Activated naive CD8-positive, alpha-beta T cell treated with anti-CD3 and anti-CD28 coated beads for 36 hours (primary cell): ENCODE measurements at regions not wholly inside any gene's neighbourhood (a gene's known extent, or its start where the extent isn't known, plus 50 kb on each side); places are given as distances from the start of the nearest gene placed in this dataset.

ENCODE experiments used
- DNase-seq: peaks from one replicate; pipeline ENCODE4 v3.0.0; 2021
- H3K27ac Mint-ChIP-seq: one replicate; pipeline ENCODE4 v1.8.0; 2022; ENCODE audit warnings: mild to moderate bottlenecking, moderate library complexity, mixed read lengths
- H3K27me3 Mint-ChIP-seq: one replicate; pipeline ENCODE4 v1.8.0; 2022; ENCODE audit warnings: mild to moderate bottlenecking, mixed read lengths
- H3K36me3 Mint-ChIP-seq: one replicate; pipeline ENCODE4 v1.8.0; 2021; ENCODE audit warnings: mild to moderate bottlenecking, mixed read lengths
- H3K4me1 Mint-ChIP-seq: one replicate; pipeline ENCODE4 v1.8.0; 2021; ENCODE audit warnings: mixed read lengths
- H3K4me3 Mint-ChIP-seq: one replicate; pipeline ENCODE4 v1.8.0; 2022; ENCODE audit warnings: mild to moderate bottlenecking, moderate library complexity, mixed read lengths
- H3K9me3 Mint-ChIP-seq: one replicate; pipeline ENCODE4 v1.8.0; 2022; ENCODE audit warnings: mixed read lengths

DNA sequence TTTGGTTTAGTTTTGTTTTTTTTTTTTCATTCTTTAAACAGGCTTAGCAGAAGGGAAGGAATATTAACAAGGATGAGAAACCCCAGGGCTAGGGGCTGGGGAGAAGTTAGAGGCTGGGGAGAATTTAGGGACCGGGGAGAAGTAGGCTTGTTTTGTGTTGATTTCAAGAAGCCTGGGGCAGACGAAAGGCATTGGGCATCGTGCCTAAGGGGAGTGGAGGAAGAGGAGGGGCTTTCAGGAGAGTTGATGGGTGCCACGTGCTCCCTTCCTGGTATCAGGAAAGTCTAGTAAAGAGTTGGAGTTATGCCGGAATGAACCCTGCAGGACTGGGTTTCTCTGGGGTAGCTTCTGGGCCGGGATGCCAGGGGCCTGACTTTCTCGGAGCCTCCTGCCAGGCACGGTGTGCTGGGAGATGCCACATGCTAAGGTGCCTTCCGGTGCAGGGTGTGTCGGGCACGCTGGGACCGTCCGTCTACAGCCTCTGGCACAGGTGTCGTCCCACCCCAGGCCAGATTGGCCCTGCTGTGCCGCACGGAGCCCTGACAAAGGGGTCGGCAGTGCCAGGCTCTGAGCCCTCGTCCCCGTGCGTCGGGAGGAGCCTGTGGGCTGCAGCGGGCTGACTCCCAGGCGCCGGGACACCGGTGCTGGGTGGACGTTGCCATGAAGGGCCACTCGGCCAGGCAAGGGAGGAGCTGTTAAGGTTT is 159.9 kb downstream of the OLFM1 start:
- no peaks in the 10 kb centered on the region for H3K36me3 Mint-ChIP-seq
- H3K27me3 Mint-ChIP-seq, result peaks cover 13% of the 10 kb centered on the region
- no peak overlapping the region for H3K4me3 Mint-ChIP-seq
- H3K27ac Mint-ChIP-seq, result no peak overlapping the region
- no peak for DNase-seq
- no peaks in the 10 kb centered on the region for H3K4me1 Mint-ChIP-seq
- no peaks in the 10 kb centered on the region for H3K9me3 Mint-ChIP-seq

DNA sequence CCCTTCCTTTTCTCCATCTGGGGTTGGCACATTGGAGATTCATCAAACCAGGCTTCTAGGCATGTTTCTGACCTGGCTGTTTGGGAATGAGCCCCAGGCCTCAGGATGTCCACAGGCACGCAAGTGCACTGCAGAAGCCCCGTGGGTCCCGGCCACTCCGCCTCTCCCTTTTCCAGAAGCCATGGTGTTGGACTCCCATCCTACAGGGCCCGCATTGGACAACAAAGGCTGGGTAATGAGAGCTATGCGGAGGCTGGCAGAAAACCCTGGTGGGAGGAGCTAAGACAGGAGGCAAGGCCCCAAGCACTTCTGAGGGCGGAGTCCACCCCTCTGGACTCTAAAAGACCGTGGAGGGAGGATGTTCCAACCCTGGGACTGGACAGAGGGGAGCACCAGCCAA is 160.6 kb downstream of the OLFM1 start:
- no peaks in the 10 kb centered on the region for H3K4me1 Mint-ChIP-seq
- H3K9me3 Mint-ChIP-seq, result no peaks in the 10 kb centered on the region
- H3K27me3 Mint-ChIP-seq, result peaks cover 13% of the 10 kb centered on the region
- no peaks in the 10 kb centered on the region for H3K36me3 Mint-ChIP-seq
- no peak overlapping the region for H3K4me3 Mint-ChIP-seq
- no peak overlapping the region for H3K27ac Mint-ChIP-seq
- no peak for DNase-seq

DNA sequence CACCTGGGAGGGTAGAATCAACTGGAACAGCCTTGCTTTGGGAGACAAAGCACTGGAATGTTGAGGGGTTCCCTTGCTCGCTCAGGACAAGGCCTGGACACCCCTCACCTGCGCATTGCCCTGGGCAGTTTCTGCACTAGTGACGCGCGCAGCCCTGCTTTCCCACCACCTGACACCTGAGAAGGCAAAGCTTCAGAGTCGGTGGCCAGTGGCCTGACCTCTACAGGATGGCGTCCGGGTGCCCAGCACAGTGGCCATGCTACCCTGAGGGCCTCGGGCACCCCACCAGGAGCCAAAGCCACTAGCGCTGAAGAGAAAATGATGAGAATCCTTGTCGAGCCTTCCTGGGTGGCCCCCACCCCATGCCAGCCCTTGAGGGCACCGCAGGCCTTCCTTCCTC is 161.3 kb downstream of the OLFM1 start:
- Mint-ChIP-seq H3K27ac (no peak overlapping the region), H3K27me3 (peaks cover 13% of the 10 kb centered on the region), H3K4me3 (no peak overlapping the region), H3K36me3 (no peaks in the 10 kb centered on the region), H3K4me1 (no peaks in the 10 kb centered on the region), H3K9me3 (no peaks in the 10 kb centered on the region)
- DNase-seq, result no peak

DNA sequence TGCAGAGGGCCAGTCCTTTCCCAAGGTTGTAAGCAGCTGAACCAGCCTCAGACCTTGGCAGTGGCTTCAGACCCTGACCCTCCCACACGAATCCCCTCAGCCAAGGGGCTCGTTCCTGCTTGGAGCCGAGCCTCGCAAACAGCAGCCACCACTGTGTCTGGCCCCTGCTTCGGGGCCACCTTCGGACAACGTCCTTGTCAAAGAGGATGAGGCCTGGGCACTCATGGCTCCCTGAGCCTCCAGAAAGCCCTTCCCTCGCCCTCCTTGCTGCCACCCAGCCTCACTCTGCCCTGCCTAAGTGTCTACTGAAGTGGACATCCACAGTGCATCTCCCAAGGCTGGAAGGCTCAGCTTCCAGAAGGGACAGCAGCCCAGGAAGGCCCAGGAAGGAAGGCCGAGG is 161.7 kb downstream of the OLFM1 start:
- H3K27me3 Mint-ChIP-seq, result peaks cover 13% of the 10 kb centered on the region
- H3K27ac Mint-ChIP-seq, result no peak overlapping the region
- H3K4me3 Mint-ChIP-seq, result no peak overlapping the region
- no peaks in the 10 kb centered on the region for H3K9me3 Mint-ChIP-seq
- DNase-seq, result no peak
- no peaks in the 10 kb centered on the region for H3K4me1 Mint-ChIP-seq
- H3K36me3 Mint-ChIP-seq, result no peaks in the 10 kb centered on the region

DNA sequence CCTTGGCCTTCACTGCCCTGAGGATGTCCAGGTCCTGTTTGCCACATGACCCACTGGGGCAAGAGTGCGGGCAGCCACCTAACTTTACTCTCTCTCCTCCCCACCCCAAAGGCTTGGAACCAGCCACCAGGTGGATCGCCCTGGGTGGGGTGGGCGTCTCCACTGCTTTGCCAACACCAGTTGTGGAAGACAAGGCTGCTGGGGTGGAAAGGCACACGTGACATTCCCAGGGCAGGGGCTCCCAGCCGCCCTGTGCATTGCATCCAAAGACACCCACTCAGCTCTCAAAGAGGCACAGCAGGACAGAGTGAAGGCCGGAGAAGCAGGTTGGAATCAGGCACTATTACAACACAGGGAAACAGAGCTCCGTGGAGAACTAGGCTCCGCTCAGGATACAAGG is 162.2 kb downstream of the OLFM1 start:
- no peak overlapping the region for H3K27ac Mint-ChIP-seq

DNA sequence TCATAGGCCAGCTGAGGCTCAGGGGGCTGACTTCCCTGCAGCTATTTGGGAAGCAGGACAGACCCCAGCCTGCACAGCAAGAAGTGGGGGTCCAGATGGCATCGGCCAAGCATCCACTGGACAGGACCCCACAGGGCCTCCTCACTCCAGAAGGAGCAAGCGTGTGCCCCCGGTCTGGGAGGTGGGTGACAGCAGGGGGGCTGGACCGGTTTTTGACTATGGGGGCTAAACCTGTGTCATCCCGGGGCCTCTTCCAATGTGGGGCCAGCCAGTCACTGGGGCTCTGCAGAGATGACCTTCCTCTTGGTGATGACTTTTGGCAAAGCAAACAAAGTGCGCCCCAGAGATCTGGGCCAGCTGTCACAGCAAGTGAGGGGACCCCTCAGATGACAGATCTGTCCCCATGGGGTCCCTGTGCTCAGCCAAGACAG is 163.9 kb downstream of the OLFM1 start:
- Mint-ChIP-seq H3K36me3 (no peaks in the 10 kb centered on the region), H3K4me3 (no peak overlapping the region), H3K4me1 (no peaks in the 10 kb centered on the region), H3K27me3 (peaks cover 11% of the 10 kb centered on the region), H3K9me3 (no peaks in the 10 kb centered on the region), H3K27ac (peak overlapping the region; percentile 42)
- DNase-seq, result no peak

More for the DNA sequence above, 162.2 kb downstream of the OLFM1 start:
- DNase-seq, result no peak
- peaks cover 13% of the 10 kb centered on the region for H3K27me3 Mint-ChIP-seq
- no peaks in the 10 kb centered on the region for H3K9me3 Mint-ChIP-seq
- no peak overlapping the region for H3K4me3 Mint-ChIP-seq
- no peaks in the 10 kb centered on the region for H3K36me3 Mint-ChIP-seq
- H3K4me1 Mint-ChIP-seq, result no peaks in the 10 kb centered on the region

DNA sequence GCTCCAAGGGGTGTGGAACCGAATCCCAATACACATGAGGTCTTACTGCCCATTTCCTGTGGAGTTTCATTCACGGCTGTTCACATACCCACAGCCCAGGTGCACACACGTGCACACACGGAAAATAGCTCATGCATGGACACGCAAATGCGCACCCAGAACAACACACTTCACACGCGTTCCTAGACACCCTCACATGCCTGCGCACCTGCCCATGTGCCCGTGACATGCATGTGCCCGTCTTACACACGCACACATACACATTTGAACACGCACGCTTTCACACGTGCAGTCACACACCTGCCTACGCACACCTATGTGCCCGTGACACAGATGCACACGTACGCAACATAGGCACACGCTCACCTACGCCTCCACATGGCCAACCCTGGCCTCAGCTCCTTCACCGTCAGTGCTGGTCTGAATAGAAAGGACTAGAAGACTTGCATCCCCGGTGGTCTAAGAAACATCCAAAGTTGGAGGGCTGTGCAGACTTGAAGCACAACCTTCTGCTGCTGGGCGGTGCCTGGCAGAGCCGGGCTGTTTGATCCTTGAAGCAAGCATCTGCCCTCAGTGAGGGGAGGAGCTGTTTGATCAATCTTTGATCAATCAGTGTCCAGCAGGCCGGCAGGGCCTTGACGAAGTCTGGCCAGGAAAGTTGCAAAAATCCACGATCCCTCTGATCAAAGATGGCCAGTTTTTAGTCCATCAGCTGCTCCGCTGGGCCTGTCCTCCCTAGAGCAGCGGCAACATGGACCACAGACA is 164.7 kb downstream of the OLFM1 start:
- no peak overlapping the region for H3K27ac Mint-ChIP-seq
- no peak for DNase-seq
- no peak overlapping the region for H3K4me3 Mint-ChIP-seq
- no peaks in the 10 kb centered on the region for H3K36me3 Mint-ChIP-seq
- no peaks in the 10 kb centered on the region for H3K9me3 Mint-ChIP-seq
- peaks cover 11% of the 10 kb centered on the region for H3K27me3 Mint-ChIP-seq
- H3K4me1 Mint-ChIP-seq, result no peaks in the 10 kb centered on the region

DNA sequence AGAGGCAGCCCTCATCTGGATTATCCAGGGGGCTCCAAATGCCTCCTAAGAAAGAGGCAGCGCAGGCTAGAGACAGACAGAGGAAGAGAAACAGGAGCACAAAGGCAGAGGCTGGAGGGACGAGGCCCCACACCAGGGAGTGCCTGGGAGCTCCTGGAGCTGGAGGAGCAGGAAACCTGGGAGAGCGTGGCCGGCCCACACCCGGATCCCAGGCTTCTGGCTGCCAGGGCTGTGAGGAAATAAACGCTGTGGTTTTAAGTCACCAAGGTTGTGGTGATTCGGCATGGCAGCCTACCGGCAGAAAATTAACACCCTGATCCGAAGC is 165.5 kb downstream of the OLFM1 start:
- Mint-ChIP-seq H3K27me3 (peaks cover 11% of the 10 kb centered on the region), H3K4me1 (no peaks in the 10 kb centered on the region), H3K36me3 (no peaks in the 10 kb centered on the region), H3K9me3 (no peaks in the 10 kb centered on the region), H3K27ac (no peak overlapping the region), H3K4me3 (no peak overlapping the region)
- DNase-seq, result no peak

DNA sequence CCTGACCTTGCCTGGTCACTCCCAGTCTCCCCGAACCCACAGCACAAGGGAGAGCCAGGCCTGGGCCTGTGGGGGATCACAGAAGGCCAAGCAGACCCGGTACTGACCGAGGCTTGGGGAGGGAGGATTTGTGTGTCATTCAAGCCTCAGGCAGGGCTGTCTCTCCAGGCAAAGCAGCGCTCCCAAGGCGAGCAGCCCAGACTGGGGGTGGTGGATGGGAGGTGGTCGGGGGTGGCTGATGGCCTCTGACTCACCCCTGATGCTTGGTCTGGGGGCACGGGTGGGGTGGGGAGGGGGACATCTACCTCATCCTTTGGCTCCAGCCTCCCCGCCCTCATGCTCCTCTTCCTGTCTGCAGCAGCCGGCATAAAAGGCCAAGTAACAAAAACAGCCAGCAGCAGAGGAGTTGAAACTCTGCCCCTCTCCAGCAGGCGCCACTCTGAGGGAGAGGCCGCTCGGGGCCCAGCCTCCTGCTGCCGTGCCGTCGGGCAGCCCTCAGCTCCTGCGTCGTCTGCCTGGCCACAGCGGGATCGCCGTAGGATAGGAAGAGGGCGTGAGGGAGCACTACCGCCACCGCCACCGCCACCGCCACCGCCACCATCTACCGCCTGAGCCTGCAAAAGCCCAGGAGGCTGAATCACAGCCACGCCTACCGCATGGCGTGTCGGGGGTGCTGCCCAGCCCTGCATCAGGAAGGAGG is 166.0 kb downstream of the OLFM1 start:
- Mint-ChIP-seq H3K27me3 (peaks cover 11% of the 10 kb centered on the region), H3K36me3 (no peaks in the 10 kb centered on the region), H3K9me3 (no peaks in the 10 kb centered on the region), H3K27ac (no peak overlapping the region), H3K4me3 (no peak overlapping the region), H3K4me1 (no peaks in the 10 kb centered on the region)
- DNase-seq, result no peak

DNA sequence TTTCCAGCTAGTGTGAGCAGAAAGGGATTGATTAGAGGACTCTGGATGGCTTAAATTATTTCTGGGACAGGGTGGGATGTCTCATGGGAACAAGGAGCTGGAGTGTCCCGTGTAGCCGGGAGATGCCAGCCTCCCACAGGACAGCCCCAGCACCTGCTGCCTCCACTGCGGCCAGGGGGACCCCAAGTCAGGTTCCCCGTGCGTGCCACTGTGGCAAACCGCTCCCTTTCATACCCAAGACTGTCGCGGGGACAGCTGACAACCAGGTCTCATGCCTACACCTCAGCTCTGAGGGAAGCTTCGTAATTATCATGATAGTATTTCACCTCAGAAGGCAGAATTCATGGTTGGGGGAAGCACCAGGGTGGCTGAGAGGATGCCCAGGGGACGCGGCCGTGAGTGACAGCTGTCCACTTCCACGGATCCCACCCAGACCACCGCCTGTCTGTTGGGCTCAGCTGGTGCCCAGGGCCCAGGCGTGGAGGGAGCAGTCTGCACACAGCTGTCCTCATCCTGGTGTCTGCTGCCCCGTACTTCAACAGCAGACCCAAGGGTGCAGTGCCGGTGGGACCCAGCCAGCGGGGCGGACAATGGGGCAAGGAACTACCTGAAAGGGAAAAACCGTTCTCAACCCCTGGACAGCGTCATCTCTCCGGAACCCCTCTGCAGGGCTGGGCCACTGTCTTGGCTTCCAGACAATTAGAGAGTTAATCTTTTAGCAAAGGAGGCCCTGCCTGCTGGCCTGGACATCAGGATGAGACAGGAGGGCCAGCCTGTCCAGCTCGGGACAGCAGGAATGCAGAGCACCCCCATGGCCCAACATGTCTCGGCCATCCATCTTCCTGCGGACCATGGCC is 166.9 kb downstream of the OLFM1 start:
- no peak overlapping the region for H3K27ac Mint-ChIP-seq
- H3K27me3 Mint-ChIP-seq, result peaks cover 11% of the 10 kb centered on the region
- no peaks in the 10 kb centered on the region for H3K9me3 Mint-ChIP-seq
- no peaks in the 10 kb centered on the region for H3K4me1 Mint-ChIP-seq
- DNase-seq, result no peak
- no peaks in the 10 kb centered on the region for H3K36me3 Mint-ChIP-seq
- no peak overlapping the region for H3K4me3 Mint-ChIP-seq

DNA sequence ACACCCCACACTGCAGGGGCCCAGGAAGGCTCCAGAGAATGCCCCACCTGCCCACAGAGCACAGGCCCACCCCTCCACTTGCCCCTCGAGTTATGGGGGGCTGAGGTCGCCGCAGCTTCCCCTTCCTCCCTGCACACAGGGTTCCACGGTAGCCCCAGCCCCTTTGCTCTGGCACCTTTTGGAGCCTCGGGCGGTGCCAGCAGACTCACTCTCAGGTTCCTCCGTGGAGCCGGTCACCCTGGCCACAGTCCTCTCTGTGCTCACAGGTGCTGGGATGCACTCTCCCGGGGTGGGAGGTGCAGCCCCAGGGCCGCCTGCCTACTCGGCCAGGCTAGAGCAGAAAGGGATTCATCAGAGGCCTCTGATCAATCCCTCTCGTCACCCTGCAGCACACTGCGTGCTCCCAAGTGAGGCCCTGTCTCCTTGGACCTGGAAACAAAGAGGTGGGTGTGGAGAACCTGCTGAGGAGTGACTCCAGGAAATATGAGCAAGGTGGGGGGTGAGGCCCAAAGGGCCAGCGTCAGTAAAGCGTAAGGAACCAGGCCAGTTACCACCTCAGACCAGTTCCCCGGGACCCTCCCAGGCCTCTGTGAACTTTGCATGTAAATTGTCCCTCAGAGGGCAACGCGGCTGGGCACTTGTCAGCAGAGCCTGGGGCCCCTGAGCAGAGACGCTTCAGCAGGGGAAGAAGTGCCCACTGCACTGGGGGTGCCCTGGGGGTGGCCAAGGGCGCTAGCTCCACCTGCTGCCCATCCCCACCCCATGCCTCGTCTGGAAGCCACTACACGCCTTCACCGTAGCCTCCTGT is 167.8 kb downstream of the OLFM1 start:
- H3K4me1 Mint-ChIP-seq, result no peaks in the 10 kb centered on the region
- no peak overlapping the region for H3K4me3 Mint-ChIP-seq
- no peak overlapping the region for H3K27ac Mint-ChIP-seq
- H3K27me3 Mint-ChIP-seq, result peaks cover 11% of the 10 kb centered on the region
- no peaks in the 10 kb centered on the region for H3K9me3 Mint-ChIP-seq
- no peak for DNase-seq
- no peaks in the 10 kb centered on the region for H3K36me3 Mint-ChIP-seq

DNA sequence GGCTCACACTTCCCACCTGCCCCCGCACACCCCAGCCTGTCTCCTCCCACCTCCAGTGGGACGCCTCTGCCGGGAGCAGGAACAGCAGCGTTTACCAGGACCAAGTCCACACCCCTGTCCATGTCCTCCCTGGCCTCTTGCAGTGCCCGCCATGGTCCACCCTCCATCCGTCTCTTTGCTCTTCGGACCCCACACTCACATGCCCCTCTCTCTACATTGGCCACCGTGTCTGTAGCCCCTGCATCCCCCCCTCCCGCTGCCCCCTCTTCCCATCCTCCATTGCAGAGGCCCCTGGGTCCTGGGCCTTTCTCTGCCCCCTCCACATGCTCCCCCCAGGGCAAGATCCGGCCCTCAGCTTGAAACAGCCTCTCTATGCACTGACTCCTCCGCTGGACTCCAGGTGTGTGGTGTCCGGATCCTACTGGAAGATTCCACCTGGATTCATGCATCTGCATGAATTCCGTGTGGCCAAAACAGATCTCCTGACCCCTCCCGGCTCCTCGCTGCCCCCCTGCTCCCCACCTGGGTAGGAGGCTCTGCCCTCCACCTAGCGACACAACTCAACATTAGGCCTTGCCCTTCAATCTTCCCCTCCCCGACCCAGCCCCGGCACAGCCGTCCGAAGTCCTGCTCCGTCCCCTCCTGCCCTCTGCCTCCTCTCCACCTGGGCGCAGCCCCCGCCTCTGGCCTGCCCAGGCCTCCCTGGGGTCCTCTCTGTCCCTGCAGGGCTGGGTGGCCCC is 168.5 kb downstream of the OLFM1 start:
- Mint-ChIP-seq H3K4me3 (no peak overlapping the region), H3K27me3 (peaks cover 11% of the 10 kb centered on the region), H3K36me3 (no peaks in the 10 kb centered on the region), H3K9me3 (no peaks in the 10 kb centered on the region), H3K4me1 (no peaks in the 10 kb centered on the region), H3K27ac (no peak overlapping the region)
- DNase-seq, result no peak

DNA sequence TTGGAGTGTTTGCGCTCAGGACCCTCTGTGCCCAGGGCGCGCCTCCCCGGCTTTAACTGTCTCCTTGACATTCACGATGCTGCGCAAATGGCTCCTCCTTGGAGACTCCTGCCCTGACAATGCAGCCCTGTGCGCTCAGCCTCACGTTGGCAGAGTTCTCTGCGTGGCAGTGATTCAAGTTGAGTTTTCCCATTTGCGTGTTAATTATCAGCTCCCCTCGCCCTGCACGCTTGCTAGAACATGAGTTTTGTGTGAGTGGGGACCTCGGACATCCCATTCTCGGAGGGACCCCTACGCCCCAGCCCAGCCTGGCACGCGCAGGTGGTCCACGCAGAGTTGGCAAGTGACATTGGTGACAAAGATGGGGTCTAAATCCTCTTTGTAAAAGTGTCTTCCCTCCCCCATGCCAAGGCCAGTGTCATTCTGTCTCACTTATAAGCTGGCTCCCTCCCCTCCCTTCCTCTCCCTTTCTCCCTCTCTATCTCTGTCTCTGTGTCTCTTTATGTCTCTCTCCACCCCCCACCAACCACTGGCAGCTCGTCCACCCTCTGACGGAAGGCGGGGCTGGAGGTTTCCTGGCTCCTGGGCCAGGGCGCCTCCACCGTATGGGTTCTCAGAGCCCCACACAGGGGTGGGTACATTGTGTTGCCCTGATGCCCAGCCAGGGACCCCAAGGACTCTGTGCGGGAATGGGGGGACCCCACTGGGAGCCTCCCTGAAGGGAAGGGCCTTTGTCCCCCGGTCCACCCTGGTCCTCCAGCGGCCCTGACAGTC is 169.3 kb downstream of the OLFM1 start:
- Mint-ChIP-seq H3K4me1 (no peaks in the 10 kb centered on the region), H3K36me3 (no peaks in the 10 kb centered on the region), H3K27ac (no peak overlapping the region), H3K27me3 (peaks cover 10% of the 10 kb centered on the region), H3K4me3 (no peak overlapping the region), H3K9me3 (no peaks in the 10 kb centered on the region)
- no peak for DNase-seq
